ENCODE measurements at regions not wholly inside any gene's neighbourhood (a gene's known extent, or its start where the extent isn't known, plus 50 kb on each side); places are given as distances from the start of the nearest gene placed in this dataset.

DNA sequence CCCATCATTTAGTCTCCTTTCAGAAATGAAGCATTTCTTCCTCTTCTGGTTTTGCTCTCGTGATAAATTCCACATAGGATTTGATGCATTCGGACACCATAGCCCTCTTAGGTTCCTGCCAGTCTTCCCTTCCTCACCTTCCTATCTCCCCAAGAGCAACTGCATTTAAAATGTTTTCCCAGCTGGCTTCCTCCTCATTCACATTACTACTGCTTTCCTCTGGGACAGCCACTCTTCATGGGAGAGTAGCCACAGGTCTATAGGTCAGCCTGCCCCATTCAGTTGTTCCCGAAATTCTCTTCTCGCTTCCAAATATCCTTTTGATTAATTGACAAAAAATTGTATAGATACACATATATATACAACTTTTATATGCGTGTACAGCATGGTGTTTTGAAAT, 214.2 kb upstream of the PDE10A start:
- TF ChIP-seq, protein P1, sequence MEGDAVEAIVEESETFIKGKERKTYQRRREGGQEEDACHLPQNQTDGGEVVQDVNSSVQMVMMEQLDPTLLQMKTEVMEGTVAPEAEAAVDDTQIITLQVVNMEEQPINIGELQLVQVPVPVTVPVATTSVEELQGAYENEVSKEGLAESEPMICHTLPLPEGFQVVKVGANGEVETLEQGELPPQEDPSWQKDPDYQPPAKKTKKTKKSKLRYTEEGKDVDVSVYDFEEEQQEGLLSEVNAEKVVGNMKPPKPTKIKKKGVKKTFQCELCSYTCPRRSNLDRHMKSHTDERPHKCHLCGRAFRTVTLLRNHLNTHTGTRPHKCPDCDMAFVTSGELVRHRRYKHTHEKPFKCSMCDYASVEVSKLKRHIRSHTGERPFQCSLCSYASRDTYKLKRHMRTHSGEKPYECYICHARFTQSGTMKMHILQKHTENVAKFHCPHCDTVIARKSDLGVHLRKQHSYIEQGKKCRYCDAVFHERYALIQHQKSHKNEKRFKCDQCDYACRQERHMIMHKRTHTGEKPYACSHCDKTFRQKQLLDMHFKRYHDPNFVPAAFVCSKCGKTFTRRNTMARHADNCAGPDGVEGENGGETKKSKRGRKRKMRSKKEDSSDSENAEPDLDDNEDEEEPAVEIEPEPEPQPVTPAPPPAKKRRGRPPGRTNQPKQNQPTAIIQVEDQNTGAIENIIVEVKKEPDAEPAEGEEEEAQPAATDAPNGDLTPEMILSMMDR (IDR thresholded peaks at IDR 0.05): no peak
- no peak for TF ChIP-seq ZFX (IDR thresholded peaks at IDR 0.05; ENCODE audit: borderline replicate concordance)
